ENCODE measurements at regions not wholly inside any gene's neighbourhood (a gene's known extent, or its start where the extent isn't known, plus 50 kb on each side); places are given as distances from the start of the nearest gene placed in this dataset.
"Not testable (repeated sequence)": the region's sequence is repeated elsewhere in the genome, so short reads cannot be mapped to it uniquely, and the experiment has no call there.

DNA sequence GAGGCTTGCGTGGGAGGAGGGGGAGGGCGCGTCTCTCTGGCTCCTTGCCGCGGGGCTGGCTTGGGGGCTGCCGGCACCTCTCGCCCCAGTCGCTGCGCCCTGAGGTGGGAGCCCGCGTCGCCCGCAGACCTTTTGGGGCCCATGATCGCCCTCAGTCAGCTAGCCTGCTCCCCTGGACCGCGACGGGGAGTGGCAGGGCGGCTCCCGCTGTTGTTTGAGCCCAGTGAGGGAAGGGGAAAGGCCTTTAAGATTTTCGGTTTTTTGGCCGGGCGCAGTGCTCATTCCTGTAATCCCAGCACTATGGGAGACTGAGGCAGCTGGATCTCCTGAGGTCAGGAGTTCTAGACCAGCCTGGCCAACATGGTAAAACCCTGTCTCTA, 62.4 kb upstream of the GOLGA6L4 start:
- H3K36me3 ChIP-seq (replicated peaks; ENCODE audit: insufficient read depth, low read length); H3K79me2 ChIP-seq (ENCODE audit: low read length); H3K4me1 ChIP-seq (ENCODE audit: low read length); H3K27ac ChIP-seq (ENCODE audit: low read length); H3K4me2 ChIP-seq (ENCODE audit: low read depth, low read length); H3K9me3 ChIP-seq (replicated peaks; ENCODE audit: insufficient read depth, low read length); DNase-seq; H3K9me2 ChIP-seq (replicated peaks; ENCODE audit: insufficient read depth, low read length); H3K4me3 ChIP-seq (ENCODE audit: low read length); H3F3A ChIP-seq (ENCODE audit: insufficient read depth, low read length); H4K20me1 ChIP-seq (ENCODE audit: insufficient read depth, low read length); H2AFZ ChIP-seq (ENCODE audit: low read length); H3K27me3 ChIP-seq (replicated peaks; ENCODE audit: insufficient read depth, low read length); H3K9ac ChIP-seq (ENCODE audit: low read length): not testable (repeated sequence)

All from MM.1S (cell line).